ENCODE measurements at regions not wholly inside any gene's neighbourhood (a gene's known extent, or its start where the extent isn't known, plus 50 kb on each side); places are given as distances from the start of the nearest gene placed in this dataset.
"Not testable (repeated sequence)": the region's sequence is repeated elsewhere in the genome, so short reads cannot be mapped to it uniquely, and the experiment has no call there.

- H3K9me3 ChIP-seq (ENCODE audit: control insufficient read depth, low read length, poor library complexity, severe bottlenecking), result no peaks in the 10 kb centered on the region
- Mint-ChIP-seq H3K27me3 (peaks cover 59% of the 10 kb centered on the region), H3K27ac (no peak overlapping the region), H3K4me3 (no peak overlapping the region), H3K4me1 (no peaks in the 10 kb centered on the region), H3K36me3 (ENCODE audit: low read depth) (peaks cover 2% of the 10 kb centered on the region)
- ATAC-seq, result no peak
- no peak for DNase-seq
Observed at GRCh38 chr10:6689036-6689435, 109.0 kb upstream of the PRKCQ start.

- H3K27me3 Mint-ChIP-seq, result peaks cover 26% of the 10 kb centered on the region
- no peaks in the 10 kb centered on the region for H3K9me3 ChIP-seq (ENCODE audit: control insufficient read depth, low read length, poor library complexity, severe bottlenecking)
- ATAC-seq (no peak), DNase-seq (no peak)
- no peak overlapping the region for H3K27ac Mint-ChIP-seq
- H3K4me3 Mint-ChIP-seq, result no peak overlapping the region
- peaks cover 4% of the 10 kb centered on the region for H3K4me1 Mint-ChIP-seq
- H3K36me3 Mint-ChIP-seq (ENCODE audit: low read depth), result no peaks in the 10 kb centered on the region
Observed at GRCh38 chr10:6680735-6681134, 100.7 kb upstream of the PRKCQ start.

GRCh38 chr10:6678956-6679355 lies 98.9 kb upstream of the PRKCQ start:
- Mint-ChIP-seq H3K36me3 (ENCODE audit: low read depth) (no peaks in the 10 kb centered on the region), H3K27me3 (peaks cover 32% of the 10 kb centered on the region), H3K4me3 (no peak overlapping the region), H3K4me1 (peaks cover 4% of the 10 kb centered on the region), H3K27ac (no peak overlapping the region)
- H3K9me3 ChIP-seq (ENCODE audit: control insufficient read depth, low read length, poor library complexity, severe bottlenecking), result no peaks in the 10 kb centered on the region
- DNase-seq, result no peak
- ATAC-seq, result no peak

GRCh38 chr10:6678211-6678803 lies 98.2 kb upstream of the PRKCQ start:
- DNase-seq (peak; percentile 35 to 51 (median 43)), ATAC-seq (peak; percentile 65)
- Mint-ChIP-seq H3K36me3 (ENCODE audit: low read depth) (no peaks in the 10 kb centered on the region), H3K4me3 (no peak overlapping the region), H3K4me1 (peaks cover 4% of the 10 kb centered on the region), H3K27me3 (peaks cover 26% of the 10 kb centered on the region), H3K27ac (no peak overlapping the region)
- H3K9me3 ChIP-seq (ENCODE audit: control insufficient read depth, low read length, poor library complexity, severe bottlenecking), result no peaks in the 10 kb centered on the region

GRCh38 chr10:6677129-6677528 lies 97.1 kb upstream of the PRKCQ start:
- not testable (repeated sequence) for H3K9me3 ChIP-seq (ENCODE audit: control insufficient read depth, low read length, poor library complexity, severe bottlenecking); H3K36me3 Mint-ChIP-seq (ENCODE audit: low read depth); DNase-seq; H3K27ac Mint-ChIP-seq; H3K4me3 Mint-ChIP-seq; ATAC-seq; H3K4me1 Mint-ChIP-seq
- H3K27me3 Mint-ChIP-seq, result peaks cover 17% of the 10 kb centered on the region

- H3K9me3 ChIP-seq (ENCODE audit: control insufficient read depth, low read length, poor library complexity, severe bottlenecking), result no peaks in the 10 kb centered on the region
- Mint-ChIP-seq H3K4me1 (peaks cover 6% of the 10 kb centered on the region), H3K27me3 (peaks cover 10% of the 10 kb centered on the region), H3K36me3 (ENCODE audit: low read depth) (no peaks in the 10 kb centered on the region), H3K27ac (no peak overlapping the region), H3K4me3 (no peak overlapping the region)
- DNase-seq, result no peak
- ATAC-seq, result no peak
Observed at GRCh38 chr10:6674291-6674690, 94.2 kb upstream of the PRKCQ start.

GRCh38 chr10:6671976-6672375 lies 91.9 kb upstream of the PRKCQ start:
- peaks cover 5% of the 10 kb centered on the region for H3K27me3 Mint-ChIP-seq
- H3K9me3 ChIP-seq (ENCODE audit: control insufficient read depth, low read length, poor library complexity, severe bottlenecking), result no peaks in the 10 kb centered on the region
- no peaks in the 10 kb centered on the region for H3K36me3 Mint-ChIP-seq (ENCODE audit: low read depth)
- no peak overlapping the region for H3K27ac Mint-ChIP-seq
- H3K4me3 Mint-ChIP-seq, result no peak overlapping the region
- ATAC-seq (no peak), DNase-seq (no peak)
- peaks cover 7% of the 10 kb centered on the region for H3K4me1 Mint-ChIP-seq

- no peaks in the 10 kb centered on the region for H3K9me3 ChIP-seq (ENCODE audit: control insufficient read depth, low read length, poor library complexity, severe bottlenecking)
- Mint-ChIP-seq H3K36me3 (ENCODE audit: low read depth) (no peaks in the 10 kb centered on the region), H3K4me1 (peaks cover 18% of the 10 kb centered on the region), H3K27ac (no peak overlapping the region), H3K27me3 (no peaks in the 10 kb centered on the region), H3K4me3 (no peak overlapping the region)
- peak; percentile 53 for ATAC-seq
- DNase-seq, result no peak
Observed at GRCh38 chr10:6669269-6669859, 89.3 kb upstream of the PRKCQ start.

GRCh38 chr10:6667679-6668270 lies 87.7 kb upstream of the PRKCQ start:
- no peaks in the 10 kb centered on the region for H3K36me3 Mint-ChIP-seq (ENCODE audit: low read depth)
- no peak for DNase-seq
- ATAC-seq, result no peak
- no peak overlapping the region for H3K4me3 Mint-ChIP-seq
- no peaks in the 10 kb centered on the region for H3K9me3 ChIP-seq (ENCODE audit: control insufficient read depth, low read length, poor library complexity, severe bottlenecking)
- H3K4me1 Mint-ChIP-seq, result peaks cover 18% of the 10 kb centered on the region
- no peak overlapping the region for H3K27ac Mint-ChIP-seq
- H3K27me3 Mint-ChIP-seq, result no peaks in the 10 kb centered on the region

GRCh38 chr10:6667150-6667549 lies 87.1 kb upstream of the PRKCQ start:
- DNase-seq, result no peak
- H3K4me3 Mint-ChIP-seq, result no peak overlapping the region
- no peak for ATAC-seq
- H3K9me3 ChIP-seq (ENCODE audit: control insufficient read depth, low read length, poor library complexity, severe bottlenecking), result no peaks in the 10 kb centered on the region
- no peak overlapping the region for H3K27ac Mint-ChIP-seq
- peaks cover 18% of the 10 kb centered on the region for H3K4me1 Mint-ChIP-seq
- H3K36me3 Mint-ChIP-seq (ENCODE audit: low read depth), result no peaks in the 10 kb centered on the region
- no peaks in the 10 kb centered on the region for H3K27me3 Mint-ChIP-seq

- DNase-seq, result peak in 1 of 3 donors; percentile 18
- H3K4me1 Mint-ChIP-seq, result peaks cover 18% of the 10 kb centered on the region
- peak overlapping the region; percentile 69 for H3K27ac Mint-ChIP-seq
- H3K9me3 ChIP-seq (ENCODE audit: control insufficient read depth, low read length, poor library complexity, severe bottlenecking), result no peaks in the 10 kb centered on the region
- no peaks in the 10 kb centered on the region for H3K36me3 Mint-ChIP-seq (ENCODE audit: low read depth)
- peak; percentile 98 for ATAC-seq
- H3K27me3 Mint-ChIP-seq, result no peaks in the 10 kb centered on the region
- peak overlapping the region; percentile 87 for H3K4me3 Mint-ChIP-seq
Observed at GRCh38 chr10:6665847-6666246, 85.8 kb upstream of the PRKCQ start.

- ATAC-seq (no peak), DNase-seq (no peak)
- Mint-ChIP-seq H3K27ac (no peak overlapping the region), H3K27me3 (peaks cover 13% of the 10 kb centered on the region), H3K4me3 (no peak overlapping the region), H3K4me1 (peaks cover 9% of the 10 kb centered on the region), H3K36me3 (ENCODE audit: low read depth) (peaks cover 5% of the 10 kb centered on the region)
- H3K9me3 ChIP-seq (ENCODE audit: control insufficient read depth, low read length, poor library complexity, severe bottlenecking), result no peaks in the 10 kb centered on the region
Observed at GRCh38 chr10:6660460-6660859, 80.4 kb upstream of the PRKCQ start.

- Mint-ChIP-seq H3K4me1 (peaks cover 9% of the 10 kb centered on the region), H3K27me3 (peaks cover 13% of the 10 kb centered on the region), H3K27ac (no peak overlapping the region), H3K36me3 (ENCODE audit: low read depth) (peaks cover 5% of the 10 kb centered on the region), H3K4me3 (no peak overlapping the region)
- DNase-seq (no peak), ATAC-seq (no peak)
- no peaks in the 10 kb centered on the region for H3K9me3 ChIP-seq (ENCODE audit: control insufficient read depth, low read length, poor library complexity, severe bottlenecking)
Observed at GRCh38 chr10:6659451-6659850, 79.4 kb upstream of the PRKCQ start.

- no peaks in the 10 kb centered on the region for H3K9me3 ChIP-seq (ENCODE audit: control insufficient read depth, low read length, poor library complexity, severe bottlenecking)
- peaks cover 20% of the 10 kb centered on the region for H3K27me3 Mint-ChIP-seq
- peaks cover 5% of the 10 kb centered on the region for H3K36me3 Mint-ChIP-seq (ENCODE audit: low read depth)
- H3K27ac Mint-ChIP-seq, result no peak overlapping the region
- no peak for ATAC-seq
- no peak overlapping the region for H3K4me3 Mint-ChIP-seq
- H3K4me1 Mint-ChIP-seq, result peaks cover 12% of the 10 kb centered on the region
- no peak for DNase-seq
Observed at GRCh38 chr10:6657669-6658068, 77.6 kb upstream of the PRKCQ start.
